ENCODE measurements at regions not wholly inside any gene's neighbourhood (a gene's known extent, or its start where the extent isn't known, plus 50 kb on each side); places are given as distances from the start of the nearest gene placed in this dataset.

DNA sequence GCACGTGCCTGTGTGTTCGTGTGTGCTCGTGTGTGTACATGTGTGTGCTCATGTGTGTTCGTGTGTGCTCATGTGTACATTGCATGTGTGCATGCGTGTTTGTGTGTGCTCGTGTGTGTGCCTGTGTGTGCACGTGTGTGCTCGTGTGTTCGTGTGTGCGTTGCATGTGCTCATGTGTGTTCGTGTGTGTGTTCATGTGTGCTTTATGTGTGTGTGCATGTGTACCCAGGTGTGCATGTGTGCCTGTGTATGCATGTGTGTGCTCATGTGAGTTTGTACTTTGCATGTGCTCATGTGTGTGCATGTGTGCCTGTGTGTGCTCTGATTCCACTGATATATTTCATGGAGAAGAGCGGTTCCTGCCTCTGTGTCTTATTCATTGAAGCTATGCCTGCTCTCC is 265.5 kb downstream of the FOXL1 start:
- H3K36me3 ChIP-seq (replicated peaks; ENCODE audit: insufficient read depth, low read length): no peaks in the 10 kb centered on the region
- TF ChIP-seq EZH2 (optimal IDR thresholded peaks at IDR 0.05; ENCODE audit: low read depth, low read length) (no peak), EZH2phosphoT487 (IDR thresholded peaks at IDR 0.05; ENCODE audit: low read length) (no peak)
- TF ChIP-seq, protein P1, sequence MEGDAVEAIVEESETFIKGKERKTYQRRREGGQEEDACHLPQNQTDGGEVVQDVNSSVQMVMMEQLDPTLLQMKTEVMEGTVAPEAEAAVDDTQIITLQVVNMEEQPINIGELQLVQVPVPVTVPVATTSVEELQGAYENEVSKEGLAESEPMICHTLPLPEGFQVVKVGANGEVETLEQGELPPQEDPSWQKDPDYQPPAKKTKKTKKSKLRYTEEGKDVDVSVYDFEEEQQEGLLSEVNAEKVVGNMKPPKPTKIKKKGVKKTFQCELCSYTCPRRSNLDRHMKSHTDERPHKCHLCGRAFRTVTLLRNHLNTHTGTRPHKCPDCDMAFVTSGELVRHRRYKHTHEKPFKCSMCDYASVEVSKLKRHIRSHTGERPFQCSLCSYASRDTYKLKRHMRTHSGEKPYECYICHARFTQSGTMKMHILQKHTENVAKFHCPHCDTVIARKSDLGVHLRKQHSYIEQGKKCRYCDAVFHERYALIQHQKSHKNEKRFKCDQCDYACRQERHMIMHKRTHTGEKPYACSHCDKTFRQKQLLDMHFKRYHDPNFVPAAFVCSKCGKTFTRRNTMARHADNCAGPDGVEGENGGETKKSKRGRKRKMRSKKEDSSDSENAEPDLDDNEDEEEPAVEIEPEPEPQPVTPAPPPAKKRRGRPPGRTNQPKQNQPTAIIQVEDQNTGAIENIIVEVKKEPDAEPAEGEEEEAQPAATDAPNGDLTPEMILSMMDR (IDR thresholded peaks at IDR 0.05; ENCODE audit: low read length): no peak
- no peaks in the 10 kb centered on the region for H3K9me3 ChIP-seq (replicated peaks; ENCODE audit: insufficient read depth, low read length)

DNA sequence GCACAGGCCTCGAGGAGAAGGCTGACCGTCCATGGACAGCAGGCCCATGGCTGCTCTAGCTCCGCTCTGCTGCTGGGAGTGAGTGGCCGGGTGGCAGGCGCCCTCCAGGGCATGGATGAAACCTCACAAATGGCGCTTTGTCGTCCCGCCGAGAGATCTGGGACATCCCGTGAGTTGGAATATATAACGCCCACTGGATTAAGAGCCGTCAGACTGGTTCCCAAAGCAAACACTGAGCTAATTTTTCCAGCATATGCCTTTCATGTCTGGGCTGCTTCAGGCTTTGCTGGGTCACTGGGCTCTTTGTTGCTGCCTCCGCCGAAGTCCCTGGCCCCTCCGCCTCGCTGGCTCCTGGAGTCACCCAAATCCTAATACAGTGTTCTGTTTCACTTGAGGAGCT is 266.3 kb downstream of the FOXL1 start:
- Histone ChIP-seq H3K4me2 (ENCODE audit: low read depth, low read length) (no peak overlapping the region), H2AFZ (ENCODE audit: low read length) (no peak overlapping the region), H3K27me3 (replicated peaks; ENCODE audit: insufficient read depth, low read length) (no peaks in the 10 kb centered on the region), H3K27ac (ENCODE audit: low read length) (no peak overlapping the region), H3K79me2 (ENCODE audit: low read length) (no peaks in the 10 kb centered on the region), H3K4me1 (ENCODE audit: low read length) (no peaks in the 10 kb centered on the region), H4K20me1 (ENCODE audit: insufficient read depth, low read length) (no peaks in the 10 kb centered on the region), H3F3A (ENCODE audit: insufficient read depth, low read length) (no peaks in the 10 kb centered on the region), H3K9ac (ENCODE audit: low read length) (no peak overlapping the region), H3K36me3 (replicated peaks; ENCODE audit: insufficient read depth, low read length) (no peaks in the 10 kb centered on the region), H3K9me2 (replicated peaks; ENCODE audit: insufficient read depth, low read length) (no peaks in the 10 kb centered on the region), H3K9me3 (replicated peaks; ENCODE audit: insufficient read depth, low read length) (no peaks in the 10 kb centered on the region), H3K4me3 (ENCODE audit: low read length) (no peak overlapping the region)
- DNase-seq: no peak
- TF ChIP-seq, protein P1 (IDR thresholded peaks at IDR 0.05; ENCODE audit: low read length): no peak
- TF ChIP-seq EZH2phosphoT487 (IDR thresholded peaks at IDR 0.05; ENCODE audit: low read length) (no peak), EZH2 (optimal IDR thresholded peaks at IDR 0.05; ENCODE audit: low read depth, low read length) (no peak)

More for the DNA sequence above, 265.5 kb downstream of the FOXL1 start:
- H3K4me2 ChIP-seq (ENCODE audit: low read depth, low read length): no peak overlapping the region
- H3K27ac ChIP-seq (ENCODE audit: low read length): no peak overlapping the region
- no peak overlapping the region for H3K4me3 ChIP-seq (ENCODE audit: low read length)
- no peak for DNase-seq
- no peaks in the 10 kb centered on the region for H3F3A ChIP-seq (ENCODE audit: insufficient read depth, low read length)
- H3K79me2 ChIP-seq (ENCODE audit: low read length): no peaks in the 10 kb centered on the region
- no peaks in the 10 kb centered on the region for H3K9me2 ChIP-seq (replicated peaks; ENCODE audit: insufficient read depth, low read length)
- no peaks in the 10 kb centered on the region for H3K27me3 ChIP-seq (replicated peaks; ENCODE audit: insufficient read depth, low read length)
- no peaks in the 10 kb centered on the region for H4K20me1 ChIP-seq (ENCODE audit: insufficient read depth, low read length)
- H2AFZ ChIP-seq (ENCODE audit: low read length): no peak overlapping the region
- no peaks in the 10 kb centered on the region for H3K4me1 ChIP-seq (ENCODE audit: low read length)
- no peak overlapping the region for H3K9ac ChIP-seq (ENCODE audit: low read length)

DNA sequence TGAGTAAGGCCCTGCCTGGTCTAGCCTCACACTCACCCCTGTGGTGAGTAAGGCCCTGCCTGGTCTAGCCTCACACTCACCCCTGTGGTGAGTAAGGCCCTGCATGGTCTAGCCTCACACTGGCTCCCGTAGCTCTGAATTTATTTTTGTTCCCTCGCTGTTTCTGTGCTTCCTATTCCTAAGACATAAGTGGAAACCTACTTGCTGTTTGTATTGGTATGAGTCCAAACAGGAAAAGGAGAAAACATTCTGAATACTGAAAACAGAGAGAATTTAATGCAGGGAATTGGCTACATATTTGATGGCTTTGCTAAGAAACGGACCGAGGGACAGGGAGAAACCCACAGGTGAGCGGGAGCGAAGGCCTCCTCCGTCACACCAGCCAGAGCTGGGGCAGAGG is 267.8 kb downstream of the FOXL1 start:
- H3K9me2 ChIP-seq (replicated peaks; ENCODE audit: insufficient read depth, low read length): no peaks in the 10 kb centered on the region
- H3K27me3 ChIP-seq (replicated peaks; ENCODE audit: insufficient read depth, low read length): no peaks in the 10 kb centered on the region
- no peaks in the 10 kb centered on the region for H3F3A ChIP-seq (ENCODE audit: insufficient read depth, low read length)
- H3K4me3 ChIP-seq (ENCODE audit: low read length): no peak overlapping the region
- H4K20me1 ChIP-seq (ENCODE audit: insufficient read depth, low read length): no peaks in the 10 kb centered on the region
- H3K4me1 ChIP-seq (ENCODE audit: low read length): no peaks in the 10 kb centered on the region
- H3K9ac ChIP-seq (ENCODE audit: low read length): no peak overlapping the region
- H3K27ac ChIP-seq (ENCODE audit: low read length): no peak overlapping the region
- TF ChIP-seq, protein P1 (IDR thresholded peaks at IDR 0.05; ENCODE audit: low read length): no peak
- no peak for TF ChIP-seq EZH2 (optimal IDR thresholded peaks at IDR 0.05; ENCODE audit: low read depth, low read length)
- TF ChIP-seq EZH2phosphoT487 (IDR thresholded peaks at IDR 0.05; ENCODE audit: low read length): no peak
- H3K9me3 ChIP-seq (replicated peaks; ENCODE audit: insufficient read depth, low read length): no peaks in the 10 kb centered on the region
- H2AFZ ChIP-seq (ENCODE audit: low read length): no peak overlapping the region
- H3K4me2 ChIP-seq (ENCODE audit: low read depth, low read length): no peak overlapping the region
- no peaks in the 10 kb centered on the region for H3K79me2 ChIP-seq (ENCODE audit: low read length)
- DNase-seq: no peak
- H3K36me3 ChIP-seq (replicated peaks; ENCODE audit: insufficient read depth, low read length): no peaks in the 10 kb centered on the region
